ENCODE measurements at regions not wholly inside any gene's neighbourhood (a gene's known extent, or its start where the extent isn't known, plus 50 kb on each side); places are given as distances from the start of the nearest gene placed in this dataset.

DNA sequence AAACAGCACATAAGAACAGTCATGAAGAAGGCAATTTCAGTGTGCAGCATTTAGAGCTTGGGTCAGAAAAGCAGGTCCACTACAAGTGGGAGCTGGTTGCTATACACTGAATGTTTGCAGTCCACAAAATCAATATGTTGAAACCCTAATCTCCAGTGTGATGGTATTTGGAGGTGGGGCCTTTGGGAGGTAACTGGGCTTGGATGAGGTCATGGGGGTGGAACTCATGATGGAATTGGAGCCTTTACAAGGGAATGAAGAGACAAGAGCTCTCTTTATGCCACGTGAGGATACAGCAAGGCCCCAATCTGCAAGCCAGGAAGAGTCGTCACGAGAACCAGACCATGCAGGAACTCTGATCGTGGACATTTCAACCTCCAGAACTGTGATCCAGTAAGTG is 216.7 kb upstream of the SLC35B3 start:
- Mint-ChIP-seq H3K27ac (no peak overlapping the region), H3K9me3 (peaks cover 18 to 42% of the 10 kb centered on the region in 2 donors), H3K36me3 (ENCODE audit: insufficient read depth) (no peaks in the 10 kb centered on the region), H3K4me1 (ENCODE audit: low read depth in 2 of 2) (no peaks in the 10 kb centered on the region), H3K4me3 (no peak overlapping the region), H3K27me3 (no peaks in the 10 kb centered on the region)
- ATAC-seq (replicated peaks) (no peak), DNase-seq (no peak)

DNA sequence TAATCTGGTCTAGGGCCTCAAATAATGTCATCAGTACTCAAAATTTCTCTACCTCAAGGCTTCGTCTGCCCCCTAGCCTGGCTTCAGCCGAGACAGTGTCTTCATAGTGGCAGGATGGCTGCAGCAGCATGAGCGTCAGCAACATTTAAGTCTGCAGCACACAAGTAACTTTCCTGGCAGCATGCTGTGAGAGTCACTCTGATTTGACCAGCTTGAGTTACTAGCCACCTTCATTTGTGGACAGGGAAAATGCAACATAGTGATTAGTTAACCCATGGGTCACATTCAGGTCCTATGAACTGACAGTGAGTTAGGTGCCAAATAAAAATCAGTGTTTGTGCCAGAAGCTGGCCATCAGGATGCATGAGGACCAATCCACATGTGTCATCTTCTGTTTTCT is 209.9 kb upstream of the SLC35B3 start:
- H3K4me1 Mint-ChIP-seq (ENCODE audit: low read depth in 2 of 2) = no peaks in the 10 kb centered on the region
- DNase-seq = no peak
- no peak overlapping the region for H3K4me3 Mint-ChIP-seq
- H3K9me3 Mint-ChIP-seq = peaks cover 10 to 39% of the 10 kb centered on the region in 2 donors
- no peak overlapping the region for H3K27ac Mint-ChIP-seq
- no peaks in the 10 kb centered on the region for H3K36me3 Mint-ChIP-seq (ENCODE audit: insufficient read depth)
- H3K27me3 Mint-ChIP-seq = no peaks in the 10 kb centered on the region
- no peak for ATAC-seq (replicated peaks)

DNA sequence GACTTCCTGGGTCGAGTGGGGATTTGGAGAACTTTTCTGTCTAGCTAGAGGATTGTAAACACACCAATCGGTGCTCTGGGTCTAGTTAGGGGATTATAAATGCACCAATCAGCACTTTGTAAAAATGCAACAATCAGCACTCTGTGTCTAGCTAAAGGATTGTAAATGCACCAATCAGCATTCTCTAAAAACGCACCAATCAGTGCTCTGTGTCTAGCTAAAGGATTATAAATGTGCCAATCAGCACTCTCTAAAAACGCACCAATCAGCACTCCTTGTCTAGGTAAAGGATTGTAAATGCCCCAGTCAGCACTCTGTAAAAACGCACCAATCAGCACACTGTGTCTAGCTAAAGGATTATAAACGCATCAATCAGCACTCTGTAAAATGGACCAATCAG is 209.0 kb upstream of the SLC35B3 start:
- ATAC-seq (replicated peaks) (no peak), DNase-seq (no peak)

DNA sequence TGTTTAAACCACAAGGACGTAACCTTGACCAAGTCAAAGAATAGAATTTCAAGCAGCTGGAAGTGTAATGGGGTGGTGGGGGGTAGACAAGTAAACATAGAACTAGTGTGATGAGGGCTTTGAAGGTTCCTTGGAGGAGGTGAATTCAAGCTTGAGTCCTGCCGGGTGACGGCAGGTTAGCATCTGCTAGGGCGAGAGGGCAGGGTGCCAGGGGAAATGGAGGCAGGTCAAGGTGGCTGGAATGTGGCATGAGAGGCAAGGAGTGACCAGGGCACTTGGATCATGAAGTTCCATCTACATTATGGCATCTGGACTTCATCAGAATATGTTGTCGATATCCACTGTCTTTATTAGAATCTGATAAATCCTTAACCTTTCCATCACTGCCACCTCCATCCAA is 207.5 kb upstream of the SLC35B3 start:
- Mint-ChIP-seq H3K4me3 (no peak overlapping the region), H3K36me3 (ENCODE audit: insufficient read depth) (no peaks in the 10 kb centered on the region), H3K9me3 (peaks cover 3 to 26% of the 10 kb centered on the region in 2 donors), H3K4me1 (ENCODE audit: low read depth in 2 of 2) (no peaks in the 10 kb centered on the region), H3K27ac (no peak overlapping the region), H3K27me3 (no peaks in the 10 kb centered on the region)
- no peak for DNase-seq
- no peak for ATAC-seq (replicated peaks)

More for the DNA sequence above, 209.0 kb upstream of the SLC35B3 start:
- no peaks in the 10 kb centered on the region for H3K27me3 Mint-ChIP-seq
- H3K4me3 Mint-ChIP-seq = no peak overlapping the region
- no peaks in the 10 kb centered on the region for H3K4me1 Mint-ChIP-seq (ENCODE audit: low read depth in 2 of 2)
- H3K27ac Mint-ChIP-seq = no peak overlapping the region
- no peaks in the 10 kb centered on the region for H3K36me3 Mint-ChIP-seq (ENCODE audit: insufficient read depth)
- peaks cover 6 to 36% of the 10 kb centered on the region in 2 donors for H3K9me3 Mint-ChIP-seq

DNA sequence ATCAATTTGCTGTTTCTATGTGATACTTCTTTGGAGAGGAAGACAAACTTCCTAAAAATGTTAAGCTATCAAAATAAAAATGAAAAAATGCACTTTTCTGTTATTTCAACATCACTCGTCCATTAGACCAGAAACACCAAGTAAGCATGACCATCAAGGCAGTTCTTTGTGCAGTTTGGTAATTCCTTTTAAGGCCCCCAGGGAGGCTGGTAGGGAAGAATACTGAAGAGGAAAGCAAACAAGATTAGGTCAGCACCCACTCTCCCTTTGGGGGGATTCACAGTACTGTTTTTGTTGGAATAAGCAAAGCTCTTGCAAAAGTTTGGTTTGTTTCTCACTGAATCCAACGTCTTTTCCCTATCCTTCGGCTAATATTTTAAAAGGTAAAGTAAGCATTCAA is 206.8 kb upstream of the SLC35B3 start:
- ATAC-seq (replicated peaks) (no peak), DNase-seq (no peak)
- no peaks in the 10 kb centered on the region for H3K4me1 Mint-ChIP-seq (ENCODE audit: low read depth in 2 of 2)
- H3K9me3 Mint-ChIP-seq = peaks cover 3 to 23% of the 10 kb centered on the region in 2 donors
- no peaks in the 10 kb centered on the region for H3K27me3 Mint-ChIP-seq
- H3K36me3 Mint-ChIP-seq (ENCODE audit: insufficient read depth) = no peaks in the 10 kb centered on the region
- no peak overlapping the region for H3K27ac Mint-ChIP-seq
- no peak overlapping the region for H3K4me3 Mint-ChIP-seq

DNA sequence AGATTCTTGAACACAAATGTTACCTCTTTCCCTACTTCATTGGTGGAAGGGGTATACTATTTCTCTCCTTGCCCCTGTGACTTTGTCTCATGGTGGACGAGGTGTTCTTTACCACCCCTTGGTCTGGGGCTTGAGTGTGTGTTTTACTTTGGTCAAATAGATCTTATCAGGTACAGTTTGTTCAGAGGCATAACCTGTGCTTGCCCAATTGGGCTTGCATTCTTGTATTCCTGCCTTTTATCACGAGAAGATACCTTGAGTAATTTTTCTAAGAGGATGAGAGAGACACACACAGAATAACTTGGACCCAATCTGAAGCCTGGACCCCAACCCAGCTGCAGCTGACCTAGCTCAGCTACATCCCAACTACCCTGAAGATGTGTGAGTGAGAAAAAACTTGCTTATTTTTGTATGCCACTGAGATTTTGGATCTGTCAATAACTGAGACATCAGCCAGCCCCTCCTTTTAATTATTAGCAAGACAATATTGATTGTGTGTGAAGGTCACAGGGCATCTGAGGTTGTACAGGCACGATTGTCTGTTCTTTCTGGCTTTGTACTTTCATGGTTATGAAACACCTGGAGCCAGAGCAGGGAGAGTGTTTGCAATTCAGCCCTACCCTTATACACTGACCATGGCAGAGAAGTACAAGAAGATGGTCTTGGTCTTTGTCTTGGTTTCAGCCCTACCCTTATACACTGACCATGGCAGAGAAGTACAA is 204.7 kb upstream of the SLC35B3 start:
- Mint-ChIP-seq H3K9me3 (peaks cover 3 to 23% of the 10 kb centered on the region in 2 donors), H3K4me3 (no peak overlapping the region), H3K36me3 (ENCODE audit: insufficient read depth) (no peaks in the 10 kb centered on the region), H3K4me1 (ENCODE audit: low read depth in 2 of 2) (no peaks in the 10 kb centered on the region), H3K27me3 (no peaks in the 10 kb centered on the region), H3K27ac (no peak overlapping the region)
- ATAC-seq (replicated peaks) = no peak
- DNase-seq = no peak

DNA sequence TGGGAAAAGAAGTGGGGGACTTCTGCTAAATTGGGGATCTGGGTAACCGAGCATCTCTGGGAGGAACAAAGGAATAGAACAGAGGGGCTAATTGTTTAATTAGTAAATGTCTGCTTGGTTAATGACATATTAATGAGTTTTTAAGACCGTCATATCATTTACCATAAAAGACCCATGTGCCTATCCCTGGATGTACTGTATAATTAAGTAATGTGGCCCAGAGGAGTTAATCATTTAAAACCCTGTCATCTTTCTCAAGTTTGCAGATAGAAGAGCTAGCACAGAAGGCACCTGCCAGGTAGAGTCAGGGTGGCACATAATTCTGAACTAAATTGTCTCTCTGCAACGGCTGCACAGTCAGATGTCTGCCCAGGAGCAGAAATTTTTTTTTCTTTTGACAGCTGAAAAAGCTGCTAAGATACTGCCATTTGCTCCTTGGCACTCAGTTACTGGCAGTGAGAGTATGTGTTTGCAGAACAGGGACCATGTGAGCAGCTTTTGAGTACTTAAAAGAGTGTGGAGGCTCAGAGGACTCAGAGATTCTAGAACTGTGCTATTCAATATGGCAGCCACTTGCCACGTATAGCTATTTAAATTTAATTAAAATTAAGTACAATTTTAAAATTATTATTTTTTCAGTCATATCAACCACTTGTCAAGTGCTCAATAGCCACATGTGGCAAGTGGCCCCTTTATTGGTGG is 202.7 kb upstream of the SLC35B3 start:
- Mint-ChIP-seq H3K4me3 (no peak overlapping the region), H3K27ac (no peak overlapping the region), H3K36me3 (ENCODE audit: insufficient read depth) (no peaks in the 10 kb centered on the region), H3K9me3 (peaks cover 3 to 14% of the 10 kb centered on the region in 2 donors), H3K27me3 (no peaks in the 10 kb centered on the region), H3K4me1 (ENCODE audit: low read depth in 2 of 2) (no peaks in the 10 kb centered on the region)
- ATAC-seq (replicated peaks) (no peak), DNase-seq (no peak)

DNA sequence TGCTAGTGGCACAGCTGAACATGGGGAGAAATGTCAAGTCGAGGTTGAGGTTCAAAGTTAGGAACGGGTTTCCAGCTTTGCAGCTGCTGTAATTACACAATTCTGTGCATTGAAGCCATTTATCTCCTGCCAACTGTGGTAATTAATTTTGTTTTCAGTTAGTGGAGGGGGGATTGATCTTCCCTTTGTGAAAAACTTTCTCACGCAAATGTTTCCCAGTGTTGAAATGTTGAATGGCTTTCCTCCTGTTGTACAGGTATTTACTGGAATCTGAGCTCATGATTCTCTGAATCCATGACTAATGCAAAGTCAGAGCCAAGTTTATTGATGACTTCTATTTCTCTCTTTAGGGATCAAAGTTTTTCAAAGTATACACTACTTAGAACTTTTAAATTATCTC is 198.4 kb upstream of the SLC35B3 start:
- no peaks in the 10 kb centered on the region for H3K4me1 Mint-ChIP-seq (ENCODE audit: low read depth in 2 of 2)
- H3K36me3 Mint-ChIP-seq (ENCODE audit: insufficient read depth) = no peaks in the 10 kb centered on the region
- no peak for ATAC-seq (replicated peaks)

DNA sequence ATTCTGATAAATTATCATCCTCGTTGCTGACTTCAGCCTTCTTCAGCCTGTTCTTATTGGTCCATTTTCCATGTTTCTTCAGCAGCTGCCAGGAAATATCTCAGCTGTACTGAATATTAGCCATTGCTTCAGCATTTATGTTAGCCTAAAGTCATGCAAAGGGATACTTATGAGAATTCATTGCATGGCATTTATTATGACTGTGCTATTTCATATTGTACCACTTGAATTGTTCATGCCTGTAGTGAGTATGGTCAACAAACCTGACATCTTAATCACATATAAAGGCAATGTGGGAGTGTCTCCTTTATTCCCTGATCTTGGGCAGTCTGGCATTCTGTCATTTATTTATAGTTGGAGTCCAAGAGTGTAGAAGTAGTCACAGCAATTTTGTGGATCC is 193.4 kb upstream of the SLC35B3 start:
- DNase-seq (no peak), ATAC-seq (replicated peaks) (no peak)
- H3K9me3 Mint-ChIP-seq = peaks cover 0 to 4% of the 10 kb centered on the region in 2 donors
- H3K27ac Mint-ChIP-seq = no peak overlapping the region
- H3K36me3 Mint-ChIP-seq (ENCODE audit: insufficient read depth) = no peaks in the 10 kb centered on the region
- no peaks in the 10 kb centered on the region for H3K27me3 Mint-ChIP-seq
- H3K4me1 Mint-ChIP-seq (ENCODE audit: low read depth in 2 of 2) = no peaks in the 10 kb centered on the region
- H3K4me3 Mint-ChIP-seq = no peak overlapping the region

More for the DNA sequence above, 198.4 kb upstream of the SLC35B3 start:
- Mint-ChIP-seq H3K9me3 (peaks cover 0 to 7% of the 10 kb centered on the region in 2 donors), H3K4me3 (no peak overlapping the region), H3K27ac (no peak overlapping the region), H3K27me3 (no peaks in the 10 kb centered on the region)
- DNase-seq = no peak

DNA sequence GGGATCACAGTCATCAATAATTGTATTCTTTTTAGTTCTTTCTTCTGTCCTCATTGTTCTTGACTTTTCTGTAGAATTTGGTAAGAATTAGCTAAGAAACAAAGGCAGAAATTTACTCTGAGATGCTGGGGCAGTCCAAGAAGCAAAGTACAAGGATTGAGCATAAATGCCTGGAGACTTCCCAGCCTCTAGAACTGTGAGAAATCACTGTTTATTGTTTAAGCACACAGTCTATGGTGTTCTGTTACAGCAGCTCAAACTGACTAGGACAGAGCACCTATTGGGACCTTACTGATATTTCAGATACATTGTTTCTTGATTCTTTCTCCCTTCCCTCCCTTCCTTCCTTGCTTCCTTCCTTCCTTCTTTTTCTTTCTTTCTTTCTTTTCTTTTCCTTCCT is 192.7 kb upstream of the SLC35B3 start:
- ATAC-seq (replicated peaks) (no peak), DNase-seq (no peak)
- Mint-ChIP-seq H3K27me3 (no peaks in the 10 kb centered on the region), H3K4me1 (ENCODE audit: low read depth in 2 of 2) (no peaks in the 10 kb centered on the region), H3K9me3 (peaks cover 0 to 4% of the 10 kb centered on the region in 2 donors), H3K27ac (no peak overlapping the region), H3K4me3 (no peak overlapping the region), H3K36me3 (ENCODE audit: insufficient read depth) (no peaks in the 10 kb centered on the region)

DNA sequence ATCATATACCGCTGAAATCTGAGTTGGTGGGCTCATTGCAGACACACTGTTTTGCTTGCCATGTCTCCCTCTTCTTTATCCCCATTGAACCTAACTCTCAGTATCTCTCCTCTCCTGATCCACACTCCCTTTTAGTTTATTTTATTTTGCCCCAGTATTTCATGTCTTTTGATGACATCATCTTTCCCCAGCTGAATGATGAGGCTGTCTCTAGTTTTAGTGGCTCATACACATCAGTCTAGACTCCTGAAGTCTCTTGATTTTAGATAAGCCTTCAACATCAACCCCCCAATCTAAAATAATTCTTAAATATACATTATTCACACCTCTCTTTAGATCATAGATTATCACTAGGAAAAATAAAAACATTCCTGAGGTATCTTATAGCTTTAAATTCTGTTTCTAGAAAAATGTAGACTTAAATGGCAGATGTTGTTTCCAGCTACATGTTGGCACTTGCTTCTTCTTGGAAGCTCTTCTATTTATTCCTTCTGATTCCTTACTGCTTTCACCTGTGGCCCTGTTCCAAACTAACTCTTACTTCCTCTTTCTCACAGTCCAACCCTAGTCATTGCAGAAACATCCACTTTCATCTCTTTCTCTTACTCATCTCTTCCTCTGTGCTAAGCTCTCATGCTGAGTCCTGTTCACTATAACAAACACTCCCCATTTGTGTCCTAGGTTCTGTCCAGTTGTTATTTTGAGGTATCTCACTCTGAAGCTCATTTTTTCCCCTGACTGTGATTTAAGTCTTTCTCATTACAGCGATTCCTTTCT is 191.9 kb upstream of the SLC35B3 start:
- no peak for DNase-seq
- no peaks in the 10 kb centered on the region for H3K27me3 Mint-ChIP-seq
- H3K27ac Mint-ChIP-seq = no peak overlapping the region
- H3K4me1 Mint-ChIP-seq (ENCODE audit: low read depth in 2 of 2) = no peaks in the 10 kb centered on the region
- H3K9me3 Mint-ChIP-seq = peaks cover 0 to 4% of the 10 kb centered on the region in 2 donors
- no peak for ATAC-seq (replicated peaks)
- H3K36me3 Mint-ChIP-seq (ENCODE audit: insufficient read depth) = no peaks in the 10 kb centered on the region
- H3K4me3 Mint-ChIP-seq = no peak overlapping the region

DNA sequence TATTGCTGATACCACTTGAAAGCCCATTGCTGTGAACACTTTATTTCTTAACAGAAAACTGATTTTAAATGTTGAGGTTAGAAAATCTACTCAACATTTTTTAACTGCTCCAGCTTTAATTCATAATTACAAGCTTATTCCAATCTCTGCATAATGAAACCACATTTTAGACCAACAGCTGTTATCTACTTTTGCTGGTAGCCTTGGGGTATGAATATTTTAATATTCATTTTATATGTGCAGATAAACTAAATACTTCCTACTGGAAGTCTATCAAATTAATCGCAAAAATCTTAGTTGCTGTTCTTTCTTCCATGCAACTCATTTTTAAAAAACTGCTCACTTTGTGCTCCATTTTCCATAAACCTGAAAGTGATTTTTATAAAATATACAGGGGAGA is 189.3 kb upstream of the SLC35B3 start:
- Mint-ChIP-seq H3K27me3 (no peaks in the 10 kb centered on the region), H3K4me1 (ENCODE audit: low read depth in 2 of 2) (no peaks in the 10 kb centered on the region), H3K4me3 (no peak overlapping the region), H3K27ac (no peak overlapping the region), H3K36me3 (ENCODE audit: insufficient read depth) (no peaks in the 10 kb centered on the region), H3K9me3 (peaks cover 0 to 4% of the 10 kb centered on the region in 2 donors)
- no peak for DNase-seq
- no peak for ATAC-seq (replicated peaks)

DNA sequence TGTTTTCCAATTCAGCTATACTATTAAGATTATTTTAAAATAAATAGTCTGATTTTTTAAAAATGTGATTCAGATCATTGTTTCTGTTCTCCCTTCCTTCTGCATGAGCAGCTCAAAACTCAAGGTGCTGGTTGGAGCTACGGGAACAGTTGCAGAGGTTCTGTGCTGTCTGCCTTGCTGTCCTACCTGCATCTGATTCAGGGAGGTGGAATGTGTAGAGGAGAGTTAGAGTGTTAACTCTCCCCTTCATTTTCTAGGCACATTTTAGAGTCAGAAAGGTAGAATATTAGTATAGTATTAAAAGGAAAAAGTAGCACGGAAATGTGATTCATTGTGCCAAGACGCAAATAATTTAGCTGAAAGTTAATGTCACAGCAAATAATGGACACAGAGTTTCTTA is 188.1 kb upstream of the SLC35B3 start:
- DNase-seq (no peak), ATAC-seq (replicated peaks) (no peak)
- Mint-ChIP-seq H3K4me3 (no peak overlapping the region), H3K36me3 (ENCODE audit: insufficient read depth) (no peaks in the 10 kb centered on the region), H3K27ac (no peak overlapping the region), H3K27me3 (no peaks in the 10 kb centered on the region), H3K9me3 (peaks cover 0 to 2% of the 10 kb centered on the region in 2 donors), H3K4me1 (ENCODE audit: low read depth in 2 of 2) (no peaks in the 10 kb centered on the region)

DNA sequence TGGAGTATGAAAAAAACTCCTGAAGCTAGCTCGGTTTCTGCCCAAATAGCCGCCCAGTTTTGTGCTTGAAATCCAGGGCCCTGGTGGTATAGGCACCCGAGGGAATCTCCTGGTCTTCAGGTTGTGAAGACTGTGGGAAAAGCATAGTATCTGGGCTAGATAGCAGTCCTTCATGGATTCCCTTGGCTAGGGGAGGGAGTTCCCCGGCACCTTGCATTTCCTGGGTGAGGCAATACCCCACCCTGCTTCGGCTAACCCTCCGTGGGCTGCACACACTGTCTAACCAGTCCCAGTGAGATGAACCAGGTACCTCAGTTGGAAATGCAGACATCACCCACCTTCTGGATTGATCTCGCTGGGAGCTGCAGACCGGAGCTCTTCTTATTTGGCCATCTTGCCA is 184.5 kb upstream of the SLC35B3 start:
- Mint-ChIP-seq H3K27me3 (no peaks in the 10 kb centered on the region), H3K4me3 (no peak overlapping the region), H3K27ac (no peak overlapping the region), H3K4me1 (ENCODE audit: low read depth in 2 of 2) (no peaks in the 10 kb centered on the region), H3K9me3 (peaks cover 0 to 21% of the 10 kb centered on the region in 2 donors), H3K36me3 (ENCODE audit: insufficient read depth) (no peaks in the 10 kb centered on the region)
- DNase-seq (no peak), ATAC-seq (replicated peaks) (no peak)

Data from effector memory CD8-positive, alpha-beta T cell (primary cell).